SJSA1 (cell line): ENCODE measurements at regions not wholly inside any gene's neighbourhood (a gene's known extent, or its start where the extent isn't known, plus 50 kb on each side); places are given as distances from the start of the nearest gene placed in this dataset.

Source experiments
- DNase-seq, 2 experiments: peaks; one replicate each; pipeline ENCODE4 v3.0.0-alpha.2; 2015 to 2020; ENCODE audit warnings: low spot score in 2 of 2, low read depth in 1 of 2
- H3K27ac ChIP-seq: fragments of 250-450 bp; sonication (Bioruptor Pico); 2 replicates; pipeline ENCODE4 v1.5.1; 2020; ENCODE audit warnings: mild to moderate bottlenecking, moderate library complexity
- H3K27me3 ChIP-seq: fragments of 250-450 bp; sonication (Bioruptor Pico); replicated peaks from 2 replicates; pipeline ENCODE4 v1.5.1; 2020; ENCODE audit warnings: mild to moderate bottlenecking, moderate library complexity
- H3K36me3 ChIP-seq: fragments of 250-450 bp; sonication (Bioruptor Pico); 2 replicates; pipeline ENCODE4 v1.5.1; 2020; ENCODE audit warnings: mild to moderate bottlenecking
- H3K4me1 ChIP-seq: fragments of 250-450 bp; sonication (Bioruptor Pico); replicated peaks from 2 replicates; pipeline ENCODE4 v1.6.1; 2021; ENCODE audit warnings: mild to moderate bottlenecking
- H3K4me3 ChIP-seq: fragments of 250-450 bp; sonication (Bioruptor Pico); 2 replicates; pipeline ENCODE4 v1.5.1; 2020; ENCODE audit warnings: mild to moderate bottlenecking
- H3K9me3 ChIP-seq: fragments of 250-450 bp; sonication (Bioruptor Pico); replicated peaks from 2 replicates; pipeline ENCODE4 v1.5.1; 2020; ENCODE audit warnings: mild to moderate bottlenecking

DNA sequence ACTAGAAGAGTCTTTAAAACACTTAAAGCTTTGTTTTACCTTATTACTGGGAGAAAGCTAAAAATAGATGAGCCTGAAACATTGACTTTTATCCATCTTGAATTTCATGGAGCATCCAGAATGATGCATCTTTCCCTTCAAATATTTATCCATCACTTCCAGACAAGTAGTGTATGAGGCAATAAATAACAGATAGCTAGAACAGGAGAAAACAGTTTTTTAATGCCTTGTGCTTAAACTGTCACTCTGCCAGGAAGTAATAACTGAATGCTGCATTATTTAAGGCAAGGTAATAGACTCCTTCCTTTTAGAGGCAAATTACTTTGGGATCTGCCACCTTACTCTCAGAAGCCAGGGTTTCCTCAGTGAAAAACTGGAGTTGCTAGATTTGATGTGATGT lies 225.8 kb upstream of the NAALADL2 start:
- Histone ChIP-seq H3K27me3 (no peaks in the 10 kb centered on the region), H3K27ac (no peak overlapping the region), H3K4me1 (no peaks in the 10 kb centered on the region), H3K9me3 (no peaks in the 10 kb centered on the region), H3K36me3 (no peaks in the 10 kb centered on the region), H3K4me3 (no peak overlapping the region)
- DNase-seq = no peak

- no peak overlapping the region for H3K4me3 ChIP-seq
- no peak overlapping the region for H3K27ac ChIP-seq
- no peak for DNase-seq
- H3K9me3 ChIP-seq = no peaks in the 10 kb centered on the region
- H3K4me1 ChIP-seq = no peaks in the 10 kb centered on the region
- H3K36me3 ChIP-seq = no peaks in the 10 kb centered on the region
- H3K27me3 ChIP-seq = no peaks in the 10 kb centered on the region
These were observed 222.7 kb upstream of the NAALADL2 start for GRCh38 chr3:174636451-174636850.

DNA sequence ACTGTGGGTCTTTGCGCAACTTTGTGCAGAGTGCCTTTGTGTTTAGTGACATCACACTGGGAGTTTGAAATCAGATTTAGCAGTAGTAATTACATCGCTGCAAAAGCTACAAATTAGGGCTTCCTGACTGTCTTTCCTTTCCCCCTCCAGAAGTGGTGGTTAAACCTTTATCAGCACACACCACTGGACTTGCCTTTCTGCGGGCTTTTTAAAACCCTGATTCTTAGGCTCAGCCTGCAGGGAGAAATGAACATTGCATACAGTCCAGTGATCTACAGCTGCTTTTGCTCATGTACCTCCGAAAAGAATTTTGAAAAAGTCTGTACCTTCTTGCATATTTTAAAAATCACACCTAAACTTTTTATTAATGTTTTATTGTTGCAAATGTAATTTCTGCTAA lies 219.7 kb upstream of the NAALADL2 start:
- Histone ChIP-seq H3K4me3 (no peak overlapping the region), H3K4me1 (no peaks in the 10 kb centered on the region), H3K27me3 (no peaks in the 10 kb centered on the region), H3K27ac (no peak overlapping the region), H3K36me3 (no peaks in the 10 kb centered on the region), H3K9me3 (no peaks in the 10 kb centered on the region)
- DNase-seq = no peak

- Histone ChIP-seq H3K27ac (no peak overlapping the region), H3K4me1 (no peaks in the 10 kb centered on the region), H3K4me3 (no peak overlapping the region), H3K9me3 (no peaks in the 10 kb centered on the region), H3K36me3 (no peaks in the 10 kb centered on the region), H3K27me3 (no peaks in the 10 kb centered on the region)
- no peak for DNase-seq
These were observed 219.2 kb upstream of the NAALADL2 start for GRCh38 chr3:174639970-174640369.

GRCh38 chr3:174640932-174641331 lies 218.2 kb upstream of the NAALADL2 start:
- Histone ChIP-seq H3K27me3 (no peaks in the 10 kb centered on the region), H3K4me1 (no peaks in the 10 kb centered on the region), H3K36me3 (no peaks in the 10 kb centered on the region), H3K27ac (no peak overlapping the region), H3K9me3 (no peaks in the 10 kb centered on the region), H3K4me3 (no peak overlapping the region)
- no peak for DNase-seq

GRCh38 chr3:174644287-174644686 lies 214.8 kb upstream of the NAALADL2 start:
- no peaks in the 10 kb centered on the region for H3K27me3 ChIP-seq
- no peaks in the 10 kb centered on the region for H3K9me3 ChIP-seq
- no peak overlapping the region for H3K27ac ChIP-seq
- no peak for DNase-seq
- no peaks in the 10 kb centered on the region for H3K36me3 ChIP-seq
- no peak overlapping the region for H3K4me3 ChIP-seq
- H3K4me1 ChIP-seq = no peaks in the 10 kb centered on the region

- Histone ChIP-seq H3K4me1 (no peaks in the 10 kb centered on the region), H3K4me3 (no peak overlapping the region), H3K9me3 (no peaks in the 10 kb centered on the region), H3K36me3 (no peaks in the 10 kb centered on the region), H3K27ac (no peak overlapping the region), H3K27me3 (no peaks in the 10 kb centered on the region)
- DNase-seq = no peak
These were observed 207.2 kb upstream of the NAALADL2 start for GRCh38 chr3:174651951-174652350.

- H3K36me3 ChIP-seq = no peaks in the 10 kb centered on the region
- H3K4me1 ChIP-seq = no peaks in the 10 kb centered on the region
- DNase-seq = no peak
- H3K9me3 ChIP-seq = no peaks in the 10 kb centered on the region
- H3K4me3 ChIP-seq = no peak overlapping the region
- no peaks in the 10 kb centered on the region for H3K27me3 ChIP-seq
- no peak overlapping the region for H3K27ac ChIP-seq
These were observed 199.6 kb upstream of the NAALADL2 start for GRCh38 chr3:174659511-174659910.

DNA sequence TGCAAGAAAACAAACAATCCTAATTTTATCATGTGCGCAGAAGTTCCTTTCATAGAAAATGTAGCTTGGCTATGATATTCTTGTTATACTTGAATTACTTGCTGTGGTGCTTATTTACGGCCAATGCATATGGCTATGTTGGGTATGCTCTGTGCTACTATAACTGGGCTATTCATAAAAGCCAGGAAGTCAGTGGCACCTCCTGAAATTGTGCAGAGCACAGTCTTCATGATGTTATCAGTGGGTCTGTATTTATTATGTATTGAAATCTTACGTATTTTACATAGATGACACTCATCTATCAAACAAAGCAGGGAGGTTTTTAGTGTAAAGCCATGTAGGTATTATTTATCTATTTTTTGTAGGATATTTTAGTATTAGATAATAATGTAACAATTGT lies 196.5 kb upstream of the NAALADL2 start:
- Histone ChIP-seq H3K36me3 (no peaks in the 10 kb centered on the region), H3K4me3 (no peak overlapping the region), H3K9me3 (no peaks in the 10 kb centered on the region), H3K4me1 (no peaks in the 10 kb centered on the region), H3K27me3 (no peaks in the 10 kb centered on the region), H3K27ac (no peak overlapping the region)
- no peak for DNase-seq

- H3K36me3 ChIP-seq = no peaks in the 10 kb centered on the region
- no peak overlapping the region for H3K27ac ChIP-seq
- H3K27me3 ChIP-seq = no peaks in the 10 kb centered on the region
- no peak for DNase-seq
- no peaks in the 10 kb centered on the region for H3K4me1 ChIP-seq
- H3K4me3 ChIP-seq = no peak overlapping the region
- H3K9me3 ChIP-seq = no peaks in the 10 kb centered on the region
These were observed 191.7 kb upstream of the NAALADL2 start for GRCh38 chr3:174667386-174667785.

GRCh38 chr3:174675406-174675805 lies 183.7 kb upstream of the NAALADL2 start:
- Histone ChIP-seq H3K4me1 (no peaks in the 10 kb centered on the region), H3K4me3 (no peak overlapping the region), H3K9me3 (no peaks in the 10 kb centered on the region), H3K36me3 (no peaks in the 10 kb centered on the region), H3K27me3 (no peaks in the 10 kb centered on the region), H3K27ac (no peak overlapping the region)
- no peak for DNase-seq

DNA sequence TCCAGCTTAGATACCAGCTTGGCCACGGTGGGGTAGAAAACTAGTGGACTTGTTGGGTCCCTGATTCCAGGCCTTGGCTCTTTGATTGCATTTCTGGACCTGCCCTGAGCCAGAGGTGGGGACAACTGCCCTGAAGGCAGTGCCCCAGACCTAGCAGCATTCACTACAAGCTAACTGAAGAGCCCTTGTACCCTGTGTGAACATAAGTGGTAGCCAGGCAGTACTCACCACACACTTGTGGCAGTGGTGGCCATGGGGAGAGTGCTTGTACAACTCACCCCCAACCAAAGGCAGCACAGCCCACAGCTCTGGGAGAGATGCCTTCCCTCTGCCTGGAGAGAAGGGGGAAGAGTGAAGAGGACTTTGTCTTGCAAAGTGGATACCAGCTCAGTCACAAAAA lies 177.3 kb upstream of the NAALADL2 start:
- no peak for DNase-seq
- no peak overlapping the region for H3K27ac ChIP-seq
- no peaks in the 10 kb centered on the region for H3K36me3 ChIP-seq
- H3K27me3 ChIP-seq = no peaks in the 10 kb centered on the region
- no peak overlapping the region for H3K4me3 ChIP-seq
- H3K9me3 ChIP-seq = no peaks in the 10 kb centered on the region
- no peaks in the 10 kb centered on the region for H3K4me1 ChIP-seq

GRCh38 chr3:174685796-174686195 lies 173.3 kb upstream of the NAALADL2 start:
- Histone ChIP-seq H3K36me3 (no peaks in the 10 kb centered on the region), H3K4me3 (no peak overlapping the region), H3K27me3 (no peaks in the 10 kb centered on the region), H3K27ac (no peak overlapping the region), H3K9me3 (no peaks in the 10 kb centered on the region), H3K4me1 (no peaks in the 10 kb centered on the region)
- no peak for DNase-seq

- H3K27me3 ChIP-seq = no peaks in the 10 kb centered on the region
- H3K4me3 ChIP-seq = no peak overlapping the region
- DNase-seq = no peak
- H3K36me3 ChIP-seq = no peaks in the 10 kb centered on the region
- H3K9me3 ChIP-seq = no peaks in the 10 kb centered on the region
- H3K4me1 ChIP-seq = no peaks in the 10 kb centered on the region
- no peak overlapping the region for H3K27ac ChIP-seq
These were observed 161.8 kb upstream of the NAALADL2 start for GRCh38 chr3:174697310-174697709.

DNA sequence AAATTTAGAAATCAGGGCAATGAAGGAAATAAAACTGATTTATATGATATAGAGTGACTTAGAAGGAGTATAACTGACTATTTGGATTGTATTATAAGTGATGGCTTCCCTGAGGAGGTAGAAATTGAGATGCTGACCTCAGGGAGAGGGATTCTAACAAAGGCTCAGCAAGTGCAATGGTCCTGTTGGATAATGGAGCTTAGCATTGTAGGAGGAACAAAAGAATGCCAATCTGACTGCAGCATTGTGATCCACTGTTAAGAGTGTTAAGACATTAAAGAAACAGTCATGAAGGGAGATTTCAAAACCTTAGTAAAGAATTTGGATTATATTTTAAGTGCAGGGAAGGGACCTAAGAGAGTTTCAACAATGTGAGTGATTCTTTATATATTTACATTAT lies 158.4 kb upstream of the NAALADL2 start:
- Histone ChIP-seq H3K27ac (no peak overlapping the region), H3K4me3 (no peak overlapping the region), H3K4me1 (no peaks in the 10 kb centered on the region), H3K9me3 (no peaks in the 10 kb centered on the region), H3K36me3 (no peaks in the 10 kb centered on the region), H3K27me3 (no peaks in the 10 kb centered on the region)
- DNase-seq = no peak
